H1 (cell line): ENCODE measurements at regions not wholly inside any gene's neighbourhood (a gene's known extent, or its start where the extent isn't known, plus 50 kb on each side); places are given as distances from the start of the nearest gene placed in this dataset.

Experiments
- BACH1 ChIP-seq: IDR thresholded peaks from 2 replicates; pipeline ENCODE4 v1.6.1; 2012; ENCODE audit warnings: low read length, improper control_type of control experiment
- BRCA1 ChIP-seq: IDR thresholded peaks from 2 replicates; pipeline ENCODE4 v1.6.1; 2012; ENCODE audit warnings: low read depth, low read length, improper control_type of control experiment
- CHD7 ChIP-seq: fragments of 300-600 bp; sonication (generic); IDR thresholded peaks from 2 replicates; pipeline ENCODE4 v1.7.1; 2012; ENCODE audit warnings: low read length, moderate library complexity, mild to moderate bottlenecking, inconsistent platforms; ENCODE audit not compliant: insufficient replicate concordance
- RAD21 ChIP-seq, 2 experiments: IDR thresholded peaks in 1 of 2; conservative IDR thresholded peaks in 1 of 2; 2 replicates each; pipeline ENCODE4 v1.6.1; 2011; ENCODE audit warnings: low read depth in 2 of 2, low read length in 2 of 2, improper control_type of control experiment in 1 of 2, inconsistent platforms in 1 of 2, mild to moderate bottlenecking in 1 of 2, moderate library complexity in 1 of 2

DNA sequence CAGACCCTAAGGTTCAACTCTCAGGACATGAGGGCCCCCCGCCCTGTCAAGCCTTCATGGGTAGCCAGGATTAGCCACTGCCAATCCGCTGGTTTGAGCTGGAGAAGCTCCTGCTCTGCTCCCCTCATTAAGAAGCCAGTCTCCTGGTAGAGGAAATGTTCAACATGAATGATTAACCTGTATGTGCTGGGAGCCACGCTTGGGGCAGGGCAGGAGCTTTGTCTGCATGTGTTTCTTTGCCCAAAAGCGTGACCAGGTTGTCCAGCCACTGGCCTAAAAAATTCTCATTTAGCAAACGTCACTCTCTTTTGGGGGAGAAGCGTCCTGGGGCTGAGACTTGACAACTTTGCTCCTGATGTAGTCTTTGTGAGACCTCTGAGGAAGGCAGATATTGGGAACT lies 96.5 kb downstream of the RRAGC start (continued):
- TF ChIP-seq CHD7 (no peak), BACH1 (no peak), RAD21 (IDR thresholded peaks at IDR 0.05 in 1 of 2, conservative IDR thresholded peaks at IDR 0.05 in 1 of 2; ENCODE audit: low read depth in 2 of 2, low read length in 2 of 2) (no peak), BRCA1 (no peak)
